Large intestine (tissue), 3 donors: ENCODE measurements at regions not wholly inside any gene's neighbourhood (a gene's known extent, or its start where the extent isn't known, plus 50 kb on each side); places are given as distances from the start of the nearest gene placed in this dataset.

ENCODE experiments used
- DNase-seq, 2 donors: peaks; one replicate each; pipeline versions ENCODE4 v3.0.0 to v3.0.0-alpha.2; 2013
- H3K27ac ChIP-seq: one replicate; pipeline ENCODE4 v1.5.1; 2013; ENCODE audit warnings: low read length
- H3K27me3 ChIP-seq: 2 replicates; pipeline ENCODE4 v1.6.1; 2013; ENCODE audit warnings: low read length; ENCODE audit not compliant: control insufficient read depth, insufficient read depth
- H3K36me3 ChIP-seq: 2 replicates; pipeline ENCODE4 v1.6.1; 2013; ENCODE audit warnings: low read length; ENCODE audit not compliant: control insufficient read depth, insufficient read depth
- H3K4me1 ChIP-seq: one replicate; pipeline ENCODE4 v1.6.1; 2013; ENCODE audit warnings: low read length; ENCODE audit not compliant: control insufficient read depth, insufficient read depth
- H3K4me3 ChIP-seq: one replicate; pipeline ENCODE4 v1.5.1; 2013; ENCODE audit warnings: low read length
- H3K9me3 ChIP-seq: one replicate; pipeline ENCODE4 v1.6.1; 2013; ENCODE audit warnings: mild to moderate bottlenecking, low read depth, low read length, moderate library complexity; ENCODE audit not compliant: control insufficient read depth
- WGBS: methylation state at CpG from one replicate; pipeline ENCODE4 v1.1.5; 2013; ENCODE audit warnings: low lambda C conversion rate; ENCODE audit not compliant: insufficient coverage; 5-methylcytosine and 5-hydroxymethylcytosine counted together

DNA sequence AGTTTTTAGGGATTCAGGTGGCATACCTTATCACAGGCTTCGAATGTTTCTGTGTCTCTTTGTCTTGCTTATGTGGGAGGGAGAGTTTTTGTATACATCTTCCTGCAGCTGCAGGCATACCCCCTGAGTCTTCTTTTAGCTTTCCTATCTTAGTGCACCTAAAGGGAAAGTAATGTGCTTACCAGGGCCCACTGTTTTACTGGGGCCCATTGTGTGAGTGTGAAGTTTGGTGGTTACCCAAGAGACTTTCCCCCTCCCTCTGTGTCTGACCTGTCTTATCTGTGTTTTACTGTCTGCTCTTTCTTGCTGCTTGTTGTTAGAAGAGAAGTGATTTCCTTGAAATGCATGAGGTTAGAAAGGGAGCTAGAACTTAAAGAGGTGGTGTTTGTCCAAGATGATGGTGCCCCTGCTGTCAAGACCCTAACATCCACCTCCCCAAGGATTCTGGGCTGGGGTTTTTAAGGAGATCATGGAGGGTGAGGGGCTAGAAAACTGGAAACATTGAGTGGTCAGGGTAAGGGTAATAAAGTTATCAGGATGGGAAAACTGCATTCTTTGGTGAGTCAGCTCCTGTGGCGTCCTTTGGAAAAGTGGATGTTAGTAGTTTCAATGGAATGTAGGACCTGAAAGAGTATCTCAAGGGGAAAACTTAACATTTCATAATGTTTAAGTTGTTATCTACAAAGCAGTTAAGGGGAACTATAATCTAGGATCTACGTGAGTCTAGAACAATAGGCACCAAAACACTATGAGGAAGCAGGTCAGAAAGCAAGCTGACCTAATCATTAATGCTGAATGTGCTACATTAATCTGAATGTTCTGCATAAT is 583.5 kb upstream of the TUSC1 start:
- H3K9me3 ChIP-seq = no peaks in the 10 kb centered on the region
- no peaks in the 10 kb centered on the region for H3K4me1 ChIP-seq
- WGBS = no CpG with 5 or more reads among the region's 3 CpGs
- no peak overlapping the region for H3K27ac ChIP-seq
- H3K4me3 ChIP-seq = no peak overlapping the region
- H3K27me3 ChIP-seq = no peaks in the 10 kb centered on the region
- no peak for DNase-seq
- no peaks in the 10 kb centered on the region for H3K36me3 ChIP-seq

DNA sequence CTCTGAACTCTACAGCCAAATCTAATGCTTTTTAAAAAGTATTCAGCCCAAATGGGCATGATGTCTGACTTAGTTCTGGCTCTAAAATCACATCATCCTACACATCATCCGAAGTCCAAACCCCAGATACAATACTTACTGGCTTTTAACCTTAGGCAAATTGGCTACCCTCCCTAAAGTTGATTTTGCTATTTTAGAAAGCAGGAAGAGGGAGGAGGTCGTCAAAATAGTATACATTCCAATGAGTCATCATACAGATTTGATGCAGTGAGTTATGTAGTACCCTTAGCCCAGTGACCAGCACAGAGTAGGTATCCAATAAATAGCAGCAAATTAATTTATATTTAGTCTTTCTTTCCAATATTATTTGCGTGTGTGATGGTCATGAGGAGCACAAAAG is 582.0 kb upstream of the TUSC1 start:
- H3K27ac ChIP-seq = no peak overlapping the region
- no peaks in the 10 kb centered on the region for H3K27me3 ChIP-seq
- no peaks in the 10 kb centered on the region for H3K36me3 ChIP-seq
- 100% methylated on average over 1 of the region's 3 CpGs for WGBS
- no peaks in the 10 kb centered on the region for H3K4me1 ChIP-seq
- DNase-seq = no peak
- H3K9me3 ChIP-seq = no peaks in the 10 kb centered on the region
- no peak overlapping the region for H3K4me3 ChIP-seq

DNA sequence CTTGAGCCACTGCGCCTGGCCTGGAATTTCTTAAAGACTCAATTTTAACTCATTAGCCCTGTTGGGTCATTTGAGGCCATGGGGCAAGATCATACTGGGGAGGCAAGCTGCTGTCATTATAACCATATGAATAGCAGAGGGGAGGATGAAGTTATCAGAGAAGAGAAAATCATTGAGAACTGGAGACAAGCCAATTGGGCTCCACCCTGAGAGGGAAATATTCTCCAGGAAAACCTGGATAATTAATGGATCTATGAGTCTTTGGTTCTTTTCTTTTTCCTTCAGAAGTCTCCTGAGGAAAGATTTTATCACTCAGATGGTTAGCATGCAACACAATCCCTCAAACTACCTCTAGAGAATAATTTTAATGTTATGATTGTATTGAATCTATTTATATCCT is 569.6 kb upstream of the TUSC1 start:
- no CpG with 5 or more reads among the region's 1 CpG for WGBS
- Histone ChIP-seq H3K36me3 (no peaks in the 10 kb centered on the region), H3K27ac (no peak overlapping the region), H3K4me1 (no peaks in the 10 kb centered on the region), H3K27me3 (no peaks in the 10 kb centered on the region), H3K4me3 (no peak overlapping the region), H3K9me3 (no peaks in the 10 kb centered on the region)
- DNase-seq = no peak

DNA sequence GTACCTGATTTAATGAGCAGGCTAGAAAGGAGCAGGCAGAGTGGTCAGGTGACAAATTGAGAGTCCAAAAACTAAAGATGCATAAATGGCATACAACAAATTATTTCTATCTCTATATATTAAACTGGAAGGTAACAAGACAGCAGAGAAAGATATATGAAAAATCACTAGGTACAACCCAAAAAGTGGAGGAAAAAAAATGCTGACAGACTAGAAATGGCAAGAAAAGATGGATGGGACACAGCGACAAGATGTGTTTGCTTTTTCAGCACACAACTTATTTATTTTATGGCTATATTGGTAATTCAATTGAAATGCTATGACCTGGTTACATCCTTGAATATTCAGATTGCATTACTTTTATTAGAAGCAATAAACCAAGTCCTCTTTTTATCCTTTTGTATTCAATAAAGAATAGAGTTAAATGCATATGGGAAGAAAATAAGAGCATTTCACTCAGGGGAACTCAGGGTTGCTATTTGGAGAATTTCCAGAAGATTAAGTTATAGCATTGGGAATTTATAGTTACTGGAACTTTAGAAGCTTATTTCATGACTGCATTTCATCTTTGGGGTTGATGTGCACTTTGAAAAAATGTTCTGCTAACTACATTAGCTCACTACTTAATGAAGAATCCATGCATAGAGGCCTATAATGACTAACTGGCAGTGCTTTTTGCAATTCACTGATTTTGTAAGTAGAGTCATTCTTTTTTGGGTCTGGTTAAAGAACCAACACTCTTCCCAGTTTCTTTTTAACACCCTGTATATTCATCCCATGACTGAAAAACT is 566.6 kb upstream of the TUSC1 start:
- Histone ChIP-seq H3K36me3 (no peaks in the 10 kb centered on the region), H3K9me3 (no peaks in the 10 kb centered on the region), H3K4me3 (no peak overlapping the region), H3K4me1 (no peaks in the 10 kb centered on the region), H3K27ac (no peak overlapping the region), H3K27me3 (no peaks in the 10 kb centered on the region)
- 67% methylated on average over 1 of the region's 1 CpG for WGBS
- DNase-seq = no peak

DNA sequence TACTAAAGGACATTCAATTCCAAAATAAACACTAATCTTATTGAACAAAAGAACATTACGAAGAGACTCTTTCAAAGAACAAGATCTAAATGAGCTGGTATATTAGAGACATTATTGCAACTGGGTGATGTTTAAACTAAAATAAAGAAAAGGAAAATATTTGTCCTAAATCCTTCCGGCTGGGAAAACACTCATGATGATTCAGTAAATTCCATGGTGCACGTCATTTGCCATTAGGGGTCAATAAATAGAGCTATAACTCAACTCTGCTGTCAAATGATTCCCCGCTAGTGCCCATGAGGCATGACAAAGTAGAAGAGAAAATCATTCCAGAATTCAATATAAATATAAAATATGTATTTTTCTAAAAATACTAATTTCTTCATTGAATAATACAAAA is 565.5 kb upstream of the TUSC1 start:
- WGBS = 38% methylated on average over 1 of the region's 4 CpGs
- H3K36me3 ChIP-seq = no peaks in the 10 kb centered on the region
- H3K4me1 ChIP-seq = no peaks in the 10 kb centered on the region
- H3K27me3 ChIP-seq = no peaks in the 10 kb centered on the region
- DNase-seq = no peak
- no peaks in the 10 kb centered on the region for H3K9me3 ChIP-seq
- H3K27ac ChIP-seq = no peak overlapping the region
- no peak overlapping the region for H3K4me3 ChIP-seq

DNA sequence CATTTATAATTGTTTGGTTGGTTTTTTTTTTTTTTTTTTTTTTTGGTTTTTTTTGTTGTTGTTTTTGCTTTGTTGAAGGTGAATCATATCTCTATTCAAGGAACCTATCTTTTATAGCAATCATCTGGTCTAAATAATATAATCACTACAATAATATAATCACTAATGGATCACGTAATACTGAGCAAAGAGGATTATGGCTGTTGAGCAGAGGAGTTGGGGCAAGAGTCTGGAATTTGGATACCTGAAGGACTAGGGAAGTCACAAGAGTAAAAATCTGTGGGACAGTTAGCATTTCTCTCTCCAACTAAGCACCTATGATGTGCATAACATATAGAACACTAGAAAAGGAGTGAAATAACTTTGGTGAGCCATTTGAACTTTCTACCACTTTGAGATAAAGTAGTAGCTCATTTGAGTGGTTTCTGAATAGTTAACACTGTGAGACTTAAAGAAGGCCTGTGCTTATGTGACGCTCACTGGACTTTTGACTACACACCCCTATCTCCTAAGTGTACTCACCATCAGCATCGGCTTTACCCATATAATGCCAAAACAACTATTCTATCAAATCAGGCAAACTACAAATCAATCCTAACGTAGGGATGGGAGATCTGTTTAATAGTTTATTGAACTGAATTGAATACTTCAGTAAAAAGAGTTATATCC is 564.9 kb upstream of the TUSC1 start:
- no peaks in the 10 kb centered on the region for H3K4me1 ChIP-seq
- no peak overlapping the region for H3K4me3 ChIP-seq
- DNase-seq = no peak
- no peak overlapping the region for H3K27ac ChIP-seq
- H3K36me3 ChIP-seq = no peaks in the 10 kb centered on the region
- H3K27me3 ChIP-seq = no peaks in the 10 kb centered on the region
- WGBS = no CpG with 5 or more reads among the region's 4 CpGs
- H3K9me3 ChIP-seq = no peaks in the 10 kb centered on the region

DNA sequence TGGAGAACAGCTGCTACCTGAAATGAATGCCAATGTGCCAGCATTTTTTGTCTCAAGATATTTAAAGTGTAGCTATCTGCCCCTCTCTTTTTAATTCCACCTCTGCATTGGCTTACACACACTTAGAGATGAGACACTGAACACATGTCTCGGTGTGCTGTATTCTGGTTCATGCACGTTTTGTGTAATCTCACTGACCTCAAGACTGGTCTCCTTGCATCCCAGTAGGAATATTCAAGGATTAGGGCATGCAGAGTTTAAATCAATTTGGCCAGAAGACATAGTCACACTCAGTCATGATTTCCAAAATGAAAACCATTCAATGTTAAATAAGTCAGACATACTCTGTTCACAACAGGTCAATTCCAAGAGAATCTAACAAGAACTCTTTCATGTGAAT is 561.8 kb upstream of the TUSC1 start:
- no peaks in the 10 kb centered on the region for H3K36me3 ChIP-seq
- no peak overlapping the region for H3K4me3 ChIP-seq
- H3K4me1 ChIP-seq = no peaks in the 10 kb centered on the region
- no peaks in the 10 kb centered on the region for H3K9me3 ChIP-seq
- WGBS = no CpG with 5 or more reads among the region's 2 CpGs
- DNase-seq = no peak
- no peak overlapping the region for H3K27ac ChIP-seq
- H3K27me3 ChIP-seq = no peaks in the 10 kb centered on the region

DNA sequence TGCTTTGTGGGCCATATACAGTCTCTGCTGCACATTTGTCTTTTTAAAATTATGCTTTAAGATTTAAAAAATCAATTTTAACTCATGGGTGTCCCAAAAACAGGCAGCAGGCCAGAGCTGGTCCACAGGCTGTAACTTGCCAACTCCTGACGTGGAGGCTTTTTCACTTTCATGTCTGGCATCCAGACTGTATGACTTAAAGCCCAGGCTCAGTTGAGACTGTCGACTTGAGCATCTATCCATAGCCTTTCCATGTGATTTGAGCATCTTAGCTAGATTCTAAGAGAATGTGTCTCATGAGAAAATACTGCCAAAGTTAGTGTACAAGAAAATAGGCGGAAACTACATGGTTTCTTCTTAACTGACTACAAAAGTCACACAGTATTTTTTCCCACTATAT is 559.0 kb upstream of the TUSC1 start:
- no peaks in the 10 kb centered on the region for H3K4me1 ChIP-seq
- no CpG with 5 or more reads among the region's 3 CpGs for WGBS
- H3K27me3 ChIP-seq = no peaks in the 10 kb centered on the region
- H3K4me3 ChIP-seq = no peak overlapping the region
- no peak overlapping the region for H3K27ac ChIP-seq
- no peaks in the 10 kb centered on the region for H3K9me3 ChIP-seq
- H3K36me3 ChIP-seq = no peaks in the 10 kb centered on the region
- DNase-seq = no peak

DNA sequence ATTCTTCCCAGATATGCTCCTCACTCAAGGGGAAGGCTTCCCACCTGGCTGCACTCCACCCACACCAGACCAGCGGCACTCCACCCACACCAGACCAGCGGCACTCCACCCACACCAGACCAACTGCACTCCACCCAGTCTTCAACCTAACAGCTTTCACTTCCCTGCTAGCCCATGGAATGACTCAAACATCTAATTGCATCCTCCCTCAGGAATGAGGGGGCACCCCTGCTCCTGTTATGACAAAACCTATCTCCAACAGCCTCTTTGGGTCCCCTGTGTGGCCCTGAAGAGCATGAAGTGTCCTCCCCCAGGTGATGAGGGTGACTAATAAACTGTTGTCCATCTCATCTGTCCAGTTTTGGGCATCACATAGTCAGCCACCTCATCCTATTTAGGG is 556.6 kb upstream of the TUSC1 start:
- DNase-seq = no peak
- WGBS = no CpG with 5 or more reads among the region's 2 CpGs
- no peaks in the 10 kb centered on the region for H3K4me1 ChIP-seq
- H3K9me3 ChIP-seq = no peaks in the 10 kb centered on the region
- H3K27ac ChIP-seq = no peak overlapping the region
- no peaks in the 10 kb centered on the region for H3K36me3 ChIP-seq
- no peak overlapping the region for H3K4me3 ChIP-seq
- no peaks in the 10 kb centered on the region for H3K27me3 ChIP-seq

DNA sequence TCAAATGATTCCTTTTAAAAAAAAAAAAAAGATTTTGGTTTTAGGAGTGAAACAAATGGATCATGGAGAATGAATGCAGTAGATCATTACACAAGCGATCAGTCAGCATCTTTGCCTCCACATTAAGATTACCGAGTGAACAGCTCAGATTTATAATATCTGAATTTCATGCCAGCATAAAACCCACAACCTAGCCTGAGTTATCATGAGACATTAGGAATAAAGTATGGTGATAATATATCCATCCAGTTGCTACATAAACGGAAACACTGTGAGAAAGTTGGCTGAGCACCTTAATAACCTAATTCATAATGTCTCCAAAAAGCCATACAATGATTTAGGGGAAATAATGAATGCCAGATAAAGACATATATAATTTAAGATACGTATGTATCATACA is 553.1 kb upstream of the TUSC1 start:
- Histone ChIP-seq H3K36me3 (no peaks in the 10 kb centered on the region), H3K9me3 (no peaks in the 10 kb centered on the region), H3K27me3 (no peaks in the 10 kb centered on the region), H3K4me1 (no peaks in the 10 kb centered on the region), H3K4me3 (no peak overlapping the region), H3K27ac (no peak overlapping the region)
- WGBS = 89% methylated on average over 2 of the region's 4 CpGs
- no peak for DNase-seq
